ENCODE measurements at regions not wholly inside any gene's neighbourhood (a gene's known extent, or its start where the extent isn't known, plus 50 kb on each side); places are given as distances from the start of the nearest gene placed in this dataset.

- WGBS, 2 experiments: no CpG with 5 or more reads among the region's 2 CpGs
- Histone ChIP-seq H3K4me3 (ENCODE audit: insufficient read depth, low read depth, low read length) (no peak overlapping the region), H3K27me3 (ENCODE audit: control insufficient read depth, insufficient read depth, low read length, poor library complexity, severe bottlenecking) (no peaks in the 10 kb centered on the region), H3K36me3 (ENCODE audit: control insufficient read depth, insufficient read depth, low read length) (no peaks in the 10 kb centered on the region), H3K9me3 (ENCODE audit: control insufficient read depth, low read length) (no peaks in the 10 kb centered on the region), H3K27ac (ENCODE audit: insufficient read depth, low read depth, low read length, poor library complexity, severe bottlenecking) (no peak overlapping the region), H3K4me1 (ENCODE audit: control insufficient read depth, insufficient read depth, low read length) (no peaks in the 10 kb centered on the region)
These were observed 666.4 kb upstream of the NR3C2 start for GRCh38 chr4:149108626-149109025.

GRCh38 chr4:149102765-149103164 lies 660.6 kb upstream of the NR3C2 start:
- no peaks in the 10 kb centered on the region for H3K4me1 ChIP-seq (ENCODE audit: control insufficient read depth, insufficient read depth, low read length)
- no peak overlapping the region for H3K27ac ChIP-seq (ENCODE audit: insufficient read depth, low read depth, low read length, poor library complexity, severe bottlenecking)
- H3K27me3 ChIP-seq (ENCODE audit: control insufficient read depth, insufficient read depth, low read length, poor library complexity, severe bottlenecking): no peaks in the 10 kb centered on the region
- H3K36me3 ChIP-seq (ENCODE audit: control insufficient read depth, insufficient read depth, low read length): no peaks in the 10 kb centered on the region
- H3K9me3 ChIP-seq (ENCODE audit: control insufficient read depth, low read length): no peaks in the 10 kb centered on the region
- H3K4me3 ChIP-seq (ENCODE audit: insufficient read depth, low read depth, low read length): no peak overlapping the region

GRCh38 chr4:149101649-149102048 lies 659.4 kb upstream of the NR3C2 start:
- H3K36me3 ChIP-seq (ENCODE audit: control insufficient read depth, insufficient read depth, low read length): no peaks in the 10 kb centered on the region
- WGBS, 2 experiments: no CpG with 5 or more reads among the region's 2 CpGs
- no peak overlapping the region for H3K27ac ChIP-seq (ENCODE audit: insufficient read depth, low read depth, low read length, poor library complexity, severe bottlenecking)
- H3K9me3 ChIP-seq (ENCODE audit: control insufficient read depth, low read length): no peaks in the 10 kb centered on the region
- no peaks in the 10 kb centered on the region for H3K27me3 ChIP-seq (ENCODE audit: control insufficient read depth, insufficient read depth, low read length, poor library complexity, severe bottlenecking)
- no peak overlapping the region for H3K4me3 ChIP-seq (ENCODE audit: insufficient read depth, low read depth, low read length)
- H3K4me1 ChIP-seq (ENCODE audit: control insufficient read depth, insufficient read depth, low read length): no peaks in the 10 kb centered on the region

GRCh38 chr4:149095811-149096210 lies 653.6 kb upstream of the NR3C2 start:
- 100% methylated on average over 1 of the region's 1 CpG; no CpG with 5 or more reads in 1 of the 2 experiments for WGBS, 2 experiments
- H3K4me3 ChIP-seq (ENCODE audit: insufficient read depth, low read depth, low read length): no peak overlapping the region

GRCh38 chr4:149095001-149095400 lies 652.8 kb upstream of the NR3C2 start:
- no peaks in the 10 kb centered on the region for H3K27me3 ChIP-seq (ENCODE audit: control insufficient read depth, insufficient read depth, low read length, poor library complexity, severe bottlenecking)
- H3K9me3 ChIP-seq (ENCODE audit: control insufficient read depth, low read length): no peaks in the 10 kb centered on the region
- no peak overlapping the region for H3K27ac ChIP-seq (ENCODE audit: insufficient read depth, low read depth, low read length, poor library complexity, severe bottlenecking)
- H3K4me1 ChIP-seq (ENCODE audit: control insufficient read depth, insufficient read depth, low read length): no peaks in the 10 kb centered on the region
- no peaks in the 10 kb centered on the region for H3K36me3 ChIP-seq (ENCODE audit: control insufficient read depth, insufficient read depth, low read length)
- H3K4me3 ChIP-seq (ENCODE audit: insufficient read depth, low read depth, low read length): no peak overlapping the region

More at GRCh38 chr4:149095811-149096210, 653.6 kb upstream of the NR3C2 start:
- H3K36me3 ChIP-seq (ENCODE audit: control insufficient read depth, insufficient read depth, low read length): no peaks in the 10 kb centered on the region
- no peak overlapping the region for H3K27ac ChIP-seq (ENCODE audit: insufficient read depth, low read depth, low read length, poor library complexity, severe bottlenecking)
- H3K27me3 ChIP-seq (ENCODE audit: control insufficient read depth, insufficient read depth, low read length, poor library complexity, severe bottlenecking): no peaks in the 10 kb centered on the region
- H3K9me3 ChIP-seq (ENCODE audit: control insufficient read depth, low read length): no peaks in the 10 kb centered on the region
- no peaks in the 10 kb centered on the region for H3K4me1 ChIP-seq (ENCODE audit: control insufficient read depth, insufficient read depth, low read length)

GRCh38 chr4:149084144-149084543 lies 641.9 kb upstream of the NR3C2 start:
- WGBS, 2 experiments: 95 to 96% methylated on average over 4 of the region's 4 CpGs

GRCh38 chr4:149077181-149077580 lies 635.0 kb upstream of the NR3C2 start:
- Histone ChIP-seq H3K36me3 (ENCODE audit: control insufficient read depth, insufficient read depth, low read length) (no peaks in the 10 kb centered on the region), H3K4me3 (ENCODE audit: insufficient read depth, low read depth, low read length) (no peak overlapping the region), H3K27me3 (ENCODE audit: control insufficient read depth, insufficient read depth, low read length, poor library complexity, severe bottlenecking) (no peaks in the 10 kb centered on the region), H3K9me3 (ENCODE audit: control insufficient read depth, low read length) (no peaks in the 10 kb centered on the region), H3K27ac (ENCODE audit: insufficient read depth, low read depth, low read length, poor library complexity, severe bottlenecking) (no peak overlapping the region), H3K4me1 (ENCODE audit: control insufficient read depth, insufficient read depth, low read length) (no peaks in the 10 kb centered on the region)
- no CpG with 5 or more reads among the region's 1 CpG for WGBS, 2 experiments

More at GRCh38 chr4:149084144-149084543, 641.9 kb upstream of the NR3C2 start:
- Histone ChIP-seq H3K36me3 (ENCODE audit: control insufficient read depth, insufficient read depth, low read length) (no peaks in the 10 kb centered on the region), H3K4me3 (ENCODE audit: insufficient read depth, low read depth, low read length) (no peak overlapping the region), H3K27me3 (ENCODE audit: control insufficient read depth, insufficient read depth, low read length, poor library complexity, severe bottlenecking) (no peaks in the 10 kb centered on the region), H3K9me3 (ENCODE audit: control insufficient read depth, low read length) (no peaks in the 10 kb centered on the region), H3K4me1 (ENCODE audit: control insufficient read depth, insufficient read depth, low read length) (no peaks in the 10 kb centered on the region), H3K27ac (ENCODE audit: insufficient read depth, low read depth, low read length, poor library complexity, severe bottlenecking) (no peak overlapping the region)

- H3K27ac ChIP-seq (ENCODE audit: insufficient read depth, low read depth, low read length, poor library complexity, severe bottlenecking): no peak overlapping the region
- no peaks in the 10 kb centered on the region for H3K9me3 ChIP-seq (ENCODE audit: control insufficient read depth, low read length)
- H3K36me3 ChIP-seq (ENCODE audit: control insufficient read depth, insufficient read depth, low read length): no peaks in the 10 kb centered on the region
- 89% methylated on average over 1 of the region's 1 CpG for WGBS, 2 experiments
- H3K27me3 ChIP-seq (ENCODE audit: control insufficient read depth, insufficient read depth, low read length, poor library complexity, severe bottlenecking): no peaks in the 10 kb centered on the region
- H3K4me3 ChIP-seq (ENCODE audit: insufficient read depth, low read depth, low read length): no peak overlapping the region
- no peaks in the 10 kb centered on the region for H3K4me1 ChIP-seq (ENCODE audit: control insufficient read depth, insufficient read depth, low read length)
These were observed 634.2 kb upstream of the NR3C2 start for GRCh38 chr4:149076401-149076800.

- Histone ChIP-seq H3K27ac (ENCODE audit: insufficient read depth, low read depth, low read length, poor library complexity, severe bottlenecking) (no peak overlapping the region), H3K27me3 (ENCODE audit: control insufficient read depth, insufficient read depth, low read length, poor library complexity, severe bottlenecking) (no peaks in the 10 kb centered on the region), H3K9me3 (ENCODE audit: control insufficient read depth, low read length) (no peaks in the 10 kb centered on the region), H3K4me3 (ENCODE audit: insufficient read depth, low read depth, low read length) (no peak overlapping the region), H3K4me1 (ENCODE audit: control insufficient read depth, insufficient read depth, low read length) (no peaks in the 10 kb centered on the region), H3K36me3 (ENCODE audit: control insufficient read depth, insufficient read depth, low read length) (no peaks in the 10 kb centered on the region)
These were observed 630.2 kb upstream of the NR3C2 start for GRCh38 chr4:149072384-149072783.

GRCh38 chr4:149065753-149066152 lies 623.5 kb upstream of the NR3C2 start:
- no peak overlapping the region for H3K27ac ChIP-seq (ENCODE audit: insufficient read depth, low read depth, low read length, poor library complexity, severe bottlenecking)
- H3K27me3 ChIP-seq (ENCODE audit: control insufficient read depth, insufficient read depth, low read length, poor library complexity, severe bottlenecking): no peaks in the 10 kb centered on the region
- no peaks in the 10 kb centered on the region for H3K36me3 ChIP-seq (ENCODE audit: control insufficient read depth, insufficient read depth, low read length)
- H3K4me1 ChIP-seq (ENCODE audit: control insufficient read depth, insufficient read depth, low read length): no peaks in the 10 kb centered on the region
- no peak overlapping the region for H3K4me3 ChIP-seq (ENCODE audit: insufficient read depth, low read depth, low read length)
- H3K9me3 ChIP-seq (ENCODE audit: control insufficient read depth, low read length): no peaks in the 10 kb centered on the region
- 80 to 92% methylated on average over 1 of the region's 1 CpG for WGBS, 2 experiments

GRCh38 chr4:149062997-149063396 lies 620.8 kb upstream of the NR3C2 start:
- H3K27me3 ChIP-seq (ENCODE audit: control insufficient read depth, insufficient read depth, low read length, poor library complexity, severe bottlenecking): no peaks in the 10 kb centered on the region
- no peaks in the 10 kb centered on the region for H3K36me3 ChIP-seq (ENCODE audit: control insufficient read depth, insufficient read depth, low read length)
- no peak overlapping the region for H3K4me3 ChIP-seq (ENCODE audit: insufficient read depth, low read depth, low read length)
- no peak overlapping the region for H3K27ac ChIP-seq (ENCODE audit: insufficient read depth, low read depth, low read length, poor library complexity, severe bottlenecking)
- H3K4me1 ChIP-seq (ENCODE audit: control insufficient read depth, insufficient read depth, low read length): no peaks in the 10 kb centered on the region
- 69 to 87% methylated on average over 1 of the region's 2 CpGs for WGBS, 2 experiments
- H3K9me3 ChIP-seq (ENCODE audit: control insufficient read depth, low read length): no peaks in the 10 kb centered on the region

Data from ectodermal cell (in vitro differentiated cells).